ENCODE measurements at regions not wholly inside any gene's neighbourhood (a gene's known extent, or its start where the extent isn't known, plus 50 kb on each side); places are given as distances from the start of the nearest gene placed in this dataset.

DNA sequence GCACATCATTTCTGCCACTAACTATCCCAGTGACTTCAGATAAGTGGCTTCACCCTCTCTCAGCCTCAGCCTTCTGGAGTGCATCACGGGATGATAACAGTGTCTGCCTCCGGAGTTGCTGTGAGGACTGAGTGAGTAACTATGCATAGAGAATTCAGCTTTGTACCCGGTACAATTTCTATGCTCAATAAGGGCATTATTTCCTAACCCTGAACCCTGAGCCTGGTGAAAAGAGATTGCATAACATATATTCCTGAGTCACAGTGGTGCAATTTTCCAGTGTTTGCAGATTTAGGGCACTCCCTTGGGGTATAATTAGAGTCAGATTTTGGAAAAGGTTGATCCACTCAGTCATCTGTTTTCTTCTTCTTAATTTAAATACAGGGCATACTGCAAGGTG lies 181.1 kb downstream of the PTPN11 start:
- in situ Hi-C loops (cut with MboI; ENCODE audit: low pct_ligation_motif_present in 1 of 4, low pct_unique_long_range_greater_than_20kb in 1 of 4, low sequenced_read_pairs in 3 of 4) = no loop called here
- WGBS, 2 donors (ENCODE audit: low coverage in 1 of 2) = 65 to 68% methylated on average over 3 of the region's 3 CpGs
- H3K36me3 ChIP-seq = no peaks in the 10 kb centered on the region
- TF ChIP-seq EP300 (IDR thresholded peaks at IDR 0.05; ENCODE audit: low read depth) (no peak), POLR2AphosphoS5 (IDR thresholded peaks at IDR 0.05) (no peak), POLR2A (IDR thresholded peaks at IDR 0.05) (no peak)
- TF ChIP-seq, protein P1, sequence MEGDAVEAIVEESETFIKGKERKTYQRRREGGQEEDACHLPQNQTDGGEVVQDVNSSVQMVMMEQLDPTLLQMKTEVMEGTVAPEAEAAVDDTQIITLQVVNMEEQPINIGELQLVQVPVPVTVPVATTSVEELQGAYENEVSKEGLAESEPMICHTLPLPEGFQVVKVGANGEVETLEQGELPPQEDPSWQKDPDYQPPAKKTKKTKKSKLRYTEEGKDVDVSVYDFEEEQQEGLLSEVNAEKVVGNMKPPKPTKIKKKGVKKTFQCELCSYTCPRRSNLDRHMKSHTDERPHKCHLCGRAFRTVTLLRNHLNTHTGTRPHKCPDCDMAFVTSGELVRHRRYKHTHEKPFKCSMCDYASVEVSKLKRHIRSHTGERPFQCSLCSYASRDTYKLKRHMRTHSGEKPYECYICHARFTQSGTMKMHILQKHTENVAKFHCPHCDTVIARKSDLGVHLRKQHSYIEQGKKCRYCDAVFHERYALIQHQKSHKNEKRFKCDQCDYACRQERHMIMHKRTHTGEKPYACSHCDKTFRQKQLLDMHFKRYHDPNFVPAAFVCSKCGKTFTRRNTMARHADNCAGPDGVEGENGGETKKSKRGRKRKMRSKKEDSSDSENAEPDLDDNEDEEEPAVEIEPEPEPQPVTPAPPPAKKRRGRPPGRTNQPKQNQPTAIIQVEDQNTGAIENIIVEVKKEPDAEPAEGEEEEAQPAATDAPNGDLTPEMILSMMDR (IDR thresholded peaks at IDR 0.05) = no peak
- DNase-seq = no peak
- H3K27me3 ChIP-seq = peaks cover 30% of the 10 kb centered on the region
- H3K9me3 ChIP-seq = no peaks in the 10 kb centered on the region
- no peak overlapping the region for H3K4me3 ChIP-seq
- no peaks in the 10 kb centered on the region for H3K4me1 ChIP-seq
- no peak overlapping the region for H3K27ac ChIP-seq
- intact Hi-C loops (cut with DNase I; ENCODE audit: low total_unique reads) = no loop called here

DNA sequence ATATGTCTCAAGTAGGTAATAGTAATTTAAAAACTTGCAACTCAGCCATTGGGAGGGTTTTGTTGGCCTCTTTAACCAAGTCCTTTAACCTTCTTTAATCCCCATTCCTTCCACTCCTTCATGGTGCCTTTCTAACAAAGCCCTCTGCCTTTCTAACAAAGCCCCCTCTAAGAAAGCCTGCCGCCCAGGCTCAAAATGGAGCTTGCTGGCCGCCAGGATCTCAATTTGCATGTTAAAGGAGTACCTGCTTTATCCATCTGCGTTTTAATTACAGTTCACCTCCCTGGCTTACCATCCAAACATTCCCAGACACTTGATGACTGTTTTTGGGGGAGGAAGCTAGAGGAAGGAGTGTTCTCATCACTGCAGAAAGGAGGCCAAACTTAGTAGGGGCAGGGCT lies 183.4 kb downstream of the PTPN11 start:
- Histone ChIP-seq H3K36me3 (no peaks in the 10 kb centered on the region), H3K4me3 (no peak overlapping the region), H3K4me1 (no peaks in the 10 kb centered on the region), H3K27ac (no peak overlapping the region), H3K27me3 (peaks cover 32% of the 10 kb centered on the region), H3K9me3 (no peaks in the 10 kb centered on the region)
- TF ChIP-seq POLR2AphosphoS5 (IDR thresholded peaks at IDR 0.05) (no peak), EP300 (IDR thresholded peaks at IDR 0.05; ENCODE audit: low read depth) (no peak), POLR2A (IDR thresholded peaks at IDR 0.05) (no peak)
- TF ChIP-seq, protein P1 (IDR thresholded peaks at IDR 0.05) = no peak
- WGBS, 2 donors (ENCODE audit: low coverage in 1 of 2) = 20% methylated on average over 1 to 3 of the region's 3 CpGs
- intact Hi-C loops (cut with DNase I; ENCODE audit: low total_unique reads) = no loop called here
- no peak for DNase-seq
- in situ Hi-C loops (cut with MboI; ENCODE audit: low pct_ligation_motif_present in 1 of 4, low pct_unique_long_range_greater_than_20kb in 1 of 4, low sequenced_read_pairs in 3 of 4) = no loop called here

DNA sequence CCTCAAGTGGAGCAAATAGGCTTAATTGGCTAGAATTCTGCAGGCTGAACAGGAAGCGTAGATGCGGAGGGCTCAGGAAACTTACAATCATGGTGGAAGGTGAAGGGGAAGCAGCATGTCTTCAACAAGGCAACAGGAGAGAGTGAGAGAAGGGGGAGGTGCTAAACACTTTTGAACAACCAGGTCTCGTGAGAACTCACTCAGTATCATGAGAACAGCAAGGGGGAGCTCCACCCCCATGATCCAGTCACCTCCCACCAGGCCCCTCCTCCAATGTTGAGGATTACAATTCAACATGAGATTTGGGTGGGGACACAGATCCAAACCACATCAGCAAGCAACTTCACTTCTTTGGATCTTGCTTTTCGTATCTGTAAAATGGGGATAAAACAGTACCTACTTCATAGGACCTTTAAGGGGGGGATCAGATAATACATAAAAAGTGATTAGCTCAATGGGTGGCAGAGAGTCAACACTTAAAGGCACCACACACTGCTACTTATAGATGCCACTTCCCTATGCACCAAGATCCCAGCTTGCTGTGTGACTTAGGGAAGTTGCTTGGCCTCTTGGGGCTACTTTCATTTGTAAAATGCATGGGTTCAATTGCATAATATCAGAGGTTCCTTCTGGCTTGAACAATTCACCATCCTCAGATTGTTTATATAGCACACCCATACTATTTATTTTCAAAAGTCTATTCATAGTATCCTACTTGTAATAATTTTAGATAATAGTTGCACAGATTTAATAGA lies 184.8 kb upstream of the RPH3A start:
- no peaks in the 10 kb centered on the region for H3K36me3 ChIP-seq
- TF ChIP-seq EP300 (IDR thresholded peaks at IDR 0.05; ENCODE audit: low read depth) (no peak), POLR2A (IDR thresholded peaks at IDR 0.05) (no peak), POLR2AphosphoS5 (IDR thresholded peaks at IDR 0.05) (no peak)
- TF ChIP-seq, protein P1 (IDR thresholded peaks at IDR 0.05) = no peak
- H3K4me3 ChIP-seq = no peak overlapping the region
- no peak overlapping the region for H3K27ac ChIP-seq
- in situ Hi-C loops (cut with MboI; ENCODE audit: low pct_ligation_motif_present in 1 of 4, low pct_unique_long_range_greater_than_20kb in 1 of 4, low sequenced_read_pairs in 3 of 4) (no loop called here), intact Hi-C loops (cut with DNase I; ENCODE audit: low total_unique reads) (no loop called here)
- H3K9me3 ChIP-seq = no peaks in the 10 kb centered on the region
- no peak for DNase-seq
- H3K27me3 ChIP-seq = peaks cover 19% of the 10 kb centered on the region
- H3K4me1 ChIP-seq = no peaks in the 10 kb centered on the region
- WGBS, 2 donors (ENCODE audit: low coverage in 1 of 2) = 69 to 75% methylated on average over 4 of the region's 4 CpGs

DNA sequence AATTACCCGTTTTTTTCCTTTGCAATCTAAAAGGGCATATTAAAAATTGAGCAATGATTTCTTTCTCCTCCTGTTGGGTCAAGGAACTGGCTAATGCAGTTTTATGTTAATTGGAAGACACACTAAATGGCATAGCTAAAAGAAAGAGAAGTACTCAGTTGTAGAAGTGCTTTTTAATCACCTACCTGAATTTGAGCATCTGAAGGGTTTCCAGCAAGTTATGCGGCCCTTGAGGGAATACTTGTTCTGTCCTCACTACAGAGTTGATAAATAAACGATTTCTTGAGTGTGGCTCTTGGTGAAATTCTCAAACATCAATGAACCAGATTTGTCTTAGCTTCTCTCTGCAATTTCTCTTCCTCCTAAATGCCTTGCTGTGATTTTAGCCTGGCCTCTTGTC lies 184.1 kb upstream of the RPH3A start:
- TF ChIP-seq EP300 (IDR thresholded peaks at IDR 0.05; ENCODE audit: low read depth) (no peak), POLR2AphosphoS5 (IDR thresholded peaks at IDR 0.05) (no peak), POLR2A (IDR thresholded peaks at IDR 0.05) (no peak)
- TF ChIP-seq, protein P1 (IDR thresholded peaks at IDR 0.05) = no peak
- peaks cover 15% of the 10 kb centered on the region for H3K27me3 ChIP-seq
- intact Hi-C loops (cut with DNase I; ENCODE audit: low total_unique reads) (no loop called here), in situ Hi-C loops (cut with MboI; ENCODE audit: low pct_ligation_motif_present in 1 of 4, low pct_unique_long_range_greater_than_20kb in 1 of 4, low sequenced_read_pairs in 3 of 4) (no loop called here)
- DNase-seq = no peak
- H3K4me1 ChIP-seq = no peaks in the 10 kb centered on the region
- H3K4me3 ChIP-seq = no peak overlapping the region
- H3K27ac ChIP-seq = no peak overlapping the region
- H3K9me3 ChIP-seq = no peaks in the 10 kb centered on the region
- H3K36me3 ChIP-seq = no peaks in the 10 kb centered on the region
- 44 to 71% methylated on average over 3 of the region's 3 CpGs for WGBS, 2 donors (ENCODE audit: low coverage in 1 of 2)
